ENCODE measurements at regions not wholly inside any gene's neighbourhood (a gene's known extent, or its start where the extent isn't known, plus 50 kb on each side); places are given as distances from the start of the nearest gene placed in this dataset.

GRCh38 chr6:67160820-67161219, 1453.8 kb upstream of the EYS start:
- Mint-ChIP-seq H3K9me3 (peaks cover 15% of the 10 kb centered on the region), H3K27ac (no peak overlapping the region), H3K4me3 (no peak overlapping the region), H3K27me3 (ENCODE audit: low read depth) (peaks cover 4% of the 10 kb centered on the region), H3K36me3 (ENCODE audit: low read depth) (no peaks in the 10 kb centered on the region), H3K4me1 (no peaks in the 10 kb centered on the region)
- TF ChIP-seq, protein P1, sequence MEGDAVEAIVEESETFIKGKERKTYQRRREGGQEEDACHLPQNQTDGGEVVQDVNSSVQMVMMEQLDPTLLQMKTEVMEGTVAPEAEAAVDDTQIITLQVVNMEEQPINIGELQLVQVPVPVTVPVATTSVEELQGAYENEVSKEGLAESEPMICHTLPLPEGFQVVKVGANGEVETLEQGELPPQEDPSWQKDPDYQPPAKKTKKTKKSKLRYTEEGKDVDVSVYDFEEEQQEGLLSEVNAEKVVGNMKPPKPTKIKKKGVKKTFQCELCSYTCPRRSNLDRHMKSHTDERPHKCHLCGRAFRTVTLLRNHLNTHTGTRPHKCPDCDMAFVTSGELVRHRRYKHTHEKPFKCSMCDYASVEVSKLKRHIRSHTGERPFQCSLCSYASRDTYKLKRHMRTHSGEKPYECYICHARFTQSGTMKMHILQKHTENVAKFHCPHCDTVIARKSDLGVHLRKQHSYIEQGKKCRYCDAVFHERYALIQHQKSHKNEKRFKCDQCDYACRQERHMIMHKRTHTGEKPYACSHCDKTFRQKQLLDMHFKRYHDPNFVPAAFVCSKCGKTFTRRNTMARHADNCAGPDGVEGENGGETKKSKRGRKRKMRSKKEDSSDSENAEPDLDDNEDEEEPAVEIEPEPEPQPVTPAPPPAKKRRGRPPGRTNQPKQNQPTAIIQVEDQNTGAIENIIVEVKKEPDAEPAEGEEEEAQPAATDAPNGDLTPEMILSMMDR (IDR thresholded peaks at IDR 0.05; ENCODE audit: unreplicated experiment in 3 of 3): no peak

DNA sequence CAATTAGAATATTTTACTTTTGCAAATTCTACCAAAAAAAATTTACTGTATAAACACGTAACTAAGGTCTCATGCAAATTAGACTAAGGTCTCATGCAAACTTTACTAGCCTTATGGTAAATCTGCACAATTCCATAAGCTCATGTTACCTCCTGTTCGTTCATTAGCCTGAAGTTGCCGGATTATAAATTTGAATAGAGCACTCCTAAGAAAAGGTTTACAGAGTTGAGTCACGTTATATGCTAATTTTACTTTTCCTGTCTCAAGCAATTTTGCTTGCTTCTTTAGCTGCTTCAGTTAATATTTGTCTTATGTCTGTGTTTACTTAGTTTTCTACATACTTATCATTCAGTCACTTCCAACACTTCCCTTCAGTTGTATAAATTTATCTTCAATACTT, 1434.0 kb upstream of the EYS start:
- TF ChIP-seq, protein P1 (IDR thresholded peaks at IDR 0.05; ENCODE audit: unreplicated experiment in 3 of 3): no peak

DNA sequence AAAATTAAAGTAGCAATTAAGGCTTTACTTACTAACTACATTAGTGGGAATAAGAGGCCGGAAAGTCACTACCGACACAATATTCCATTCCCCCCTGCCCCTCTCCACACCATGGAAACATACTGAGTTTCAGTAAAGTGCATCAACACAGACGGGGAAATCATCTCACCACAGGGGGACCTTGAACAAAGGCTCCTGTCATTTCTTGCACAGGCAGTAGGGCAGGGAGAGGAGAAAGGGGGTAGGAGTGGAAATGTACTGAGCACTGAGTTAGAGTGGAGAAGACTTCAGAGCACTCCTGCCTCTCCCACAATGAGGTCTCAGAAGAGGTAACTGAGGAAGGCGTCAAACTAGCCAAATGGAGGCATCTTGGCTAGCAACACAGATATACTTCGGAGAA, 1426.9 kb upstream of the EYS start:
- no peaks in the 10 kb centered on the region for H3K36me3 Mint-ChIP-seq (ENCODE audit: low read depth)
- TF ChIP-seq, protein P1 (IDR thresholded peaks at IDR 0.05; ENCODE audit: unreplicated experiment in 3 of 3): no peak
- no peaks in the 10 kb centered on the region for H3K27me3 Mint-ChIP-seq (ENCODE audit: low read depth)
- H3K27ac Mint-ChIP-seq: no peak overlapping the region
- no peaks in the 10 kb centered on the region for H3K9me3 Mint-ChIP-seq
- no peak overlapping the region for H3K4me3 Mint-ChIP-seq
- H3K4me1 Mint-ChIP-seq: no peaks in the 10 kb centered on the region

More for the DNA sequence above, 1434.0 kb upstream of the EYS start:
- Mint-ChIP-seq H3K27ac (no peak overlapping the region), H3K36me3 (ENCODE audit: low read depth) (no peaks in the 10 kb centered on the region), H3K9me3 (no peaks in the 10 kb centered on the region), H3K27me3 (ENCODE audit: low read depth) (no peaks in the 10 kb centered on the region), H3K4me3 (no peak overlapping the region), H3K4me1 (no peaks in the 10 kb centered on the region)

- Mint-ChIP-seq H3K4me3 (no peak overlapping the region), H3K9me3 (no peaks in the 10 kb centered on the region), H3K4me1 (no peaks in the 10 kb centered on the region), H3K36me3 (ENCODE audit: low read depth) (no peaks in the 10 kb centered on the region), H3K27ac (no peak overlapping the region), H3K27me3 (ENCODE audit: low read depth) (no peaks in the 10 kb centered on the region)
- TF ChIP-seq, protein P1 (IDR thresholded peaks at IDR 0.05; ENCODE audit: unreplicated experiment in 3 of 3): no peak
These were observed 1424.8 kb upstream of the EYS start for GRCh38 chr6:67131827-67132226.

- H3K4me3 Mint-ChIP-seq: no peak overlapping the region
- H3K27ac Mint-ChIP-seq: no peak overlapping the region
- H3K27me3 Mint-ChIP-seq (ENCODE audit: low read depth): no peaks in the 10 kb centered on the region
- H3K36me3 Mint-ChIP-seq (ENCODE audit: low read depth): no peaks in the 10 kb centered on the region
- TF ChIP-seq, protein P1 (IDR thresholded peaks at IDR 0.05; ENCODE audit: unreplicated experiment in 3 of 3): no peak
- no peaks in the 10 kb centered on the region for H3K9me3 Mint-ChIP-seq
- H3K4me1 Mint-ChIP-seq: no peaks in the 10 kb centered on the region
These were observed 1422.8 kb upstream of the EYS start for GRCh38 chr6:67129780-67130179.

DNA sequence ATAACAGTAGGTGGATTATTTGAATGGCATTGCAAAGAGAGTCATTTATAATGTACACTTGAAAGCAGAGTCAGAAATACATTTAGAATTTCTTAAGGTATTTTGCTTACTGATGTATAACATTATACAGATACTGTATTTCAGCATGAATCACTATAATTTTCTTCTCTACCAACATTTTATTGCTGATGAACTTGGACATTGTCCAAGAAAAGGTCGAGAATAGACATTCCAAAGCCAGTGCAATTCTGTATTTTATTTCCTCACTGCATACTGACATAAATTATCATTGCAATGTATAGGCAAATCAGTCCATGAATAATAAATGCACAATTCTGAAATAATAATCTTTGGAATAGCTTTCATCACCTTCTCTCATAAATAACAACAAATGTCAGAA, 1420.0 kb upstream of the EYS start:
- Mint-ChIP-seq H3K9me3 (no peaks in the 10 kb centered on the region), H3K36me3 (ENCODE audit: low read depth) (no peaks in the 10 kb centered on the region), H3K27me3 (ENCODE audit: low read depth) (no peaks in the 10 kb centered on the region), H3K4me3 (no peak overlapping the region), H3K4me1 (no peaks in the 10 kb centered on the region), H3K27ac (no peak overlapping the region)
- TF ChIP-seq, protein P1 (IDR thresholded peaks at IDR 0.05; ENCODE audit: unreplicated experiment in 3 of 3): no peak

All from nephron (organoid).